ENCODE measurements at regions not wholly inside any gene's neighbourhood (a gene's known extent, or its start where the extent isn't known, plus 50 kb on each side); places are given as distances from the start of the nearest gene placed in this dataset.

DNA sequence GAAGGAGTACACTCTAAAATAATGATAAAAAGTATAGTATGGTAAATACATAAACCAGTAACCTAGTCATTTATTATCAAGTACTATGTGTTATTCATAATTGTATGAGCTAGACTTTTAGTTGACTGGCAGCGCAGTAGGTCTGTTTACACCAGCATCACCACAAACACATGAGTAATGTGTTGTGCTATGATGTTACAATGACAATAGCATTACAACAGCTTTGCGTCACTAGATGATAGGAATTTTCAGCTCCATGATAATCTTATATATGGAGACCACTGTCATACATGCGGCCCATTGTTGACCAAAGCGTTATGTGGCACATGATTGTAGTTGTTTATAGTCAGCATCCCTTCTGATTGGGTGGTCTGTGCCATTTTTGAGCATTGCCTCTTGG lies 138.9 kb upstream of the UBE2E1 start:
- no peak overlapping the region for H3K4me2 ChIP-seq (ENCODE audit: low read depth, low read length, poor library complexity, severe bottlenecking)
- no peaks in the 10 kb centered on the region for H3K79me2 ChIP-seq (ENCODE audit: insufficient read depth, low read length)
- H3F3A ChIP-seq (ENCODE audit: insufficient read depth) = no peaks in the 10 kb centered on the region
- no peak for TF ChIP-seq EZH2phosphoT487 (conservative IDR thresholded peaks at IDR 0.05; ENCODE audit: low read length)
- TF ChIP-seq, protein P1, sequence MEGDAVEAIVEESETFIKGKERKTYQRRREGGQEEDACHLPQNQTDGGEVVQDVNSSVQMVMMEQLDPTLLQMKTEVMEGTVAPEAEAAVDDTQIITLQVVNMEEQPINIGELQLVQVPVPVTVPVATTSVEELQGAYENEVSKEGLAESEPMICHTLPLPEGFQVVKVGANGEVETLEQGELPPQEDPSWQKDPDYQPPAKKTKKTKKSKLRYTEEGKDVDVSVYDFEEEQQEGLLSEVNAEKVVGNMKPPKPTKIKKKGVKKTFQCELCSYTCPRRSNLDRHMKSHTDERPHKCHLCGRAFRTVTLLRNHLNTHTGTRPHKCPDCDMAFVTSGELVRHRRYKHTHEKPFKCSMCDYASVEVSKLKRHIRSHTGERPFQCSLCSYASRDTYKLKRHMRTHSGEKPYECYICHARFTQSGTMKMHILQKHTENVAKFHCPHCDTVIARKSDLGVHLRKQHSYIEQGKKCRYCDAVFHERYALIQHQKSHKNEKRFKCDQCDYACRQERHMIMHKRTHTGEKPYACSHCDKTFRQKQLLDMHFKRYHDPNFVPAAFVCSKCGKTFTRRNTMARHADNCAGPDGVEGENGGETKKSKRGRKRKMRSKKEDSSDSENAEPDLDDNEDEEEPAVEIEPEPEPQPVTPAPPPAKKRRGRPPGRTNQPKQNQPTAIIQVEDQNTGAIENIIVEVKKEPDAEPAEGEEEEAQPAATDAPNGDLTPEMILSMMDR (IDR thresholded peaks at IDR 0.05; ENCODE audit: insufficient read depth, low read length, poor library complexity, severe bottlenecking) = no peak
- H3K9me3 ChIP-seq (ENCODE audit: insufficient read depth, low read length) = no peaks in the 10 kb centered on the region
- no peaks in the 10 kb centered on the region for H4K20me1 ChIP-seq (ENCODE audit: low read depth, low read length)
- H3K36me3 ChIP-seq (ENCODE audit: low read length) = no peaks in the 10 kb centered on the region
- H3K9me2 ChIP-seq (replicated peaks; ENCODE audit: insufficient read depth, low read length) = no peaks in the 10 kb centered on the region
- no peaks in the 10 kb centered on the region for H3K27me3 ChIP-seq (ENCODE audit: low read length)
- H3K4me3 ChIP-seq (ENCODE audit: insufficient read depth, low read length, poor library complexity, severe bottlenecking) = no peak overlapping the region
- no peak overlapping the region for H3K9ac ChIP-seq (ENCODE audit: low read length)
- no peak overlapping the region for H3K27ac ChIP-seq (ENCODE audit: low read depth, low read length)
- no peak overlapping the region for H2AFZ ChIP-seq (ENCODE audit: low read depth, low read length, severe bottlenecking)

DNA sequence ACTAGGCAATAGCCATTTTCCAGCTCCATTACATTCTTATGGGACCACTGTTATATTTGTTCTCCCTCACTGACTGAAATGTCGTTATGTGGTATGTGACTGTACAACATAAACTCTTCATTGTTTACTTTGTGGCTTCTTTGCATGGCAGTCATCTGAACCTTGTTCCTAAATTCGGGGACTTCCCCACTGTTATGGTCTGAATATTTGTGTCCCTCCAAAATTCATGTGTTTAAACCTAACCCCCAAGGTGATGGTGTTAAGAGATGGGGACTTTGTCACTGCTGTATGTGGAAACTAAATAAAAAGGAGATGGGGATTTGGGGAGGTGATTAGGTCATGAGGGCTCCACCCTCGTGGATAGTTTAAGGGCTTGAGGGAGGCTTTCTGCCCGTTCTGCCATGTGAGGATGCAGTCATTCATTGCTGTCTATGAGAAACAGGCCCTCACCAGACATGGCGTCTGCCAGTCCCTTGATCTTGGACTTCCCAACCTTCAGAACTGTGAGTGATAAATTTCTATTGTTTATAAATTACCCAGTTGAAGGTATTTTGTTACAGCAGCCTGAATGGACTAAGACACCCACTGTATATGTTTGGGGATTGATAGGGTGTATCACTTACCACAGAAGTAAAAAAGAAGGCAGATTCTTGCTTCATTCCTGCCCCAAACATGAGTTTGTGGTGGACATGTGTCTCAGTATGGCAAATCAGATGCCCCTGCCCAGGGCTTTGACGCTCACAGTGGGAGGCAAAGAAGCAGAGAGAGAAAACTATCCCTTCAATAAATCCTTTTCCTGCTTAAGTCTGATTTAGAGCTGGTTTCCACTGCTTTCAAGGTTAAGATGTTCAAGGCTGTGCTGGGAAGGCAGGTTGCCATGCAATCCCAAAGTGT lies 138.0 kb upstream of the UBE2E1 start:
- Histone ChIP-seq H3K9ac (ENCODE audit: low read length) (no peak overlapping the region), H2AFZ (ENCODE audit: low read depth, low read length, severe bottlenecking) (no peak overlapping the region), H3K4me3 (ENCODE audit: insufficient read depth, low read length, poor library complexity, severe bottlenecking) (no peak overlapping the region), H3K9me2 (replicated peaks; ENCODE audit: insufficient read depth, low read length) (no peaks in the 10 kb centered on the region), H4K20me1 (ENCODE audit: low read depth, low read length) (no peaks in the 10 kb centered on the region), H3K79me2 (ENCODE audit: insufficient read depth, low read length) (no peaks in the 10 kb centered on the region), H3K9me3 (ENCODE audit: insufficient read depth, low read length) (no peaks in the 10 kb centered on the region), H3K27ac (ENCODE audit: low read depth, low read length) (no peak overlapping the region), H3K36me3 (ENCODE audit: low read length) (no peaks in the 10 kb centered on the region), H3F3A (ENCODE audit: insufficient read depth) (no peaks in the 10 kb centered on the region), H3K27me3 (ENCODE audit: low read length) (no peaks in the 10 kb centered on the region), H3K4me2 (ENCODE audit: low read depth, low read length, poor library complexity, severe bottlenecking) (no peak overlapping the region)
- TF ChIP-seq EZH2phosphoT487 (conservative IDR thresholded peaks at IDR 0.05; ENCODE audit: low read length) = no peak
- TF ChIP-seq, protein P1 (IDR thresholded peaks at IDR 0.05; ENCODE audit: insufficient read depth, low read length, poor library complexity, severe bottlenecking) = no peak

DNA sequence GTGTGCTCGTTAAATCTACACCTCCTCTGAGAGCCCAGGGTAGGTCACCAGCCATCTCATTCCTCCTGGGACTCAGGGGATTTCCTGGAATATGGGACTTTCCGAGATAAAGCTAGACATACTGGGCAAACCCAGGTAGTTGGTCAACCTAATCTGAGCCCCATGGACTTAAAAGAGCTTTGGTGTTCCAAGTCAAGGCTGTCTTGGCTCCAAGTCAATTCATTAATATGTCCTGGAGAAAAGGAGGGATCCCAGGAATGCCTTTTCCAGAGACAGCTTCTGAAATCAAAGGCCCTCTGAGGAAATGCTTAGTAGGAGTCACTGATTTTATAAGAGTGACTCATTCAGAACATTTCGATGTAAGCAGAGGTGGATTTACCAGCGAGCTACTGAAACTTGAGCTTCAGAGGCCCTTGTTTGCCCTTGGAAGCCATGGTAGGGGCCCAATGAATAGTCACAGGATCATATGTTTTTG lies 137.3 kb upstream of the UBE2E1 start:
- H3K36me3 ChIP-seq (ENCODE audit: low read length) = no peaks in the 10 kb centered on the region
- no peak overlapping the region for H2AFZ ChIP-seq (ENCODE audit: low read depth, low read length, severe bottlenecking)
- no peaks in the 10 kb centered on the region for H3F3A ChIP-seq (ENCODE audit: insufficient read depth)
- no peak overlapping the region for H3K4me3 ChIP-seq (ENCODE audit: insufficient read depth, low read length, poor library complexity, severe bottlenecking)
- H3K79me2 ChIP-seq (ENCODE audit: insufficient read depth, low read length) = no peaks in the 10 kb centered on the region
- H3K27me3 ChIP-seq (ENCODE audit: low read length) = no peaks in the 10 kb centered on the region
- H4K20me1 ChIP-seq (ENCODE audit: low read depth, low read length) = no peaks in the 10 kb centered on the region
- H3K9me2 ChIP-seq (replicated peaks; ENCODE audit: insufficient read depth, low read length) = no peaks in the 10 kb centered on the region
- H3K27ac ChIP-seq (ENCODE audit: low read depth, low read length) = no peak overlapping the region
- no peak overlapping the region for H3K4me2 ChIP-seq (ENCODE audit: low read depth, low read length, poor library complexity, severe bottlenecking)
- no peak overlapping the region for H3K9ac ChIP-seq (ENCODE audit: low read length)
- H3K9me3 ChIP-seq (ENCODE audit: insufficient read depth, low read length) = no peaks in the 10 kb centered on the region
- TF ChIP-seq, protein P1 (IDR thresholded peaks at IDR 0.05; ENCODE audit: insufficient read depth, low read length, poor library complexity, severe bottlenecking) = no peak
- TF ChIP-seq EZH2phosphoT487 (conservative IDR thresholded peaks at IDR 0.05; ENCODE audit: low read length) = no peak
